Stomach (tissue), 8 donors: ENCODE measurements at regions not wholly inside any gene's neighbourhood (a gene's known extent, or its start where the extent isn't known, plus 50 kb on each side); places are given as distances from the start of the nearest gene placed in this dataset.

Experiments
- DNase-seq, 2 donors: peaks; one replicate each; pipeline versions ENCODE4 v3.0.0 to v3.0.0-alpha.2; 2013 to 2019
- H3K27ac ChIP-seq, 5 donors: fragments of 200-600 bp in 4 of 5; sonication (generic) in 4 of 5; one replicate each; pipeline ENCODE4 v1.5.1; 2013 to 2019; ENCODE audit warnings: mild to moderate bottlenecking in 1 of 5, moderate library complexity in 1 of 5
- H3K27me3 ChIP-seq, 3 donors: fragments of 200-600 bp; sonication (generic); one replicate each; pipeline ENCODE4 v1.5.1; 2017 to 2019; ENCODE audit warnings: mixed run types in 1 of 3
- H3K36me3 ChIP-seq, 4 donors: fragments of 200-600 bp; sonication (generic); 1 replicate in 3 of 4; 2 replicates in 1 of 4; pipeline ENCODE4 v1.5.1; 2016 to 2019
- H3K4me1 ChIP-seq, 4 donors: fragments of 200-600 bp; sonication (generic); one replicate each; pipeline ENCODE4 v1.5.1; 2016 to 2019
- H3K4me3 ChIP-seq, 4 donors: fragments of 200-600 bp; sonication (generic) in 3 of 4; one replicate each; pipeline ENCODE4 v1.5.1; 2016 to 2019; ENCODE audit warnings: mild to moderate bottlenecking in 1 of 4
- H3K9me3 ChIP-seq, 4 donors: fragments of 200-600 bp; sonication (generic); one replicate each; pipeline ENCODE4 v1.5.1; 2016 to 2019
- CTCF ChIP-seq, 7 experiments: fragments of 450-650 bp in 4 of 7; fragments of 200-600 bp in 3 of 7; sonication (generic) in 3 of 7; IDR thresholded peaks; one replicate each; pipeline ENCODE4 v1.5.1; 2016 to 2019; ENCODE audit warnings: antibody characterized with exemption in 7 of 7, control low read depth in 2 of 7, mild to moderate bottlenecking in 1 of 7
- EP300 ChIP-seq: sonication (generic); formaldehyde crosslinking; IDR thresholded peaks from one replicate; pipeline ENCODE4 v1.6.1; 2017; ENCODE audit warnings: antibody characterized with exemption
- POLR2A ChIP-seq, 4 donors: fragments of 450-650 bp; IDR thresholded peaks; one replicate each; pipeline ENCODE4 v1.6.1; 2016; ENCODE audit warnings: antibody characterized with exemption in 4 of 4, control low read depth in 2 of 4, mild to moderate bottlenecking in 1 of 4, moderate library complexity in 1 of 4
- POLR2AphosphoS5 ChIP-seq, 3 donors: sonication (generic); formaldehyde crosslinking; IDR thresholded peaks; one replicate each; pipeline ENCODE4 v1.6.1; 2016; ENCODE audit warnings: antibody characterized with exemption in 3 of 3
- WGBS, 5 donors: extraction: QIAGEN DNeasy Blood & Tissue Kit in 3 of 5; methylation state at CpG; one replicate each; pipeline versions ENCODE4 v1.1.5 to v1.1.7; 2013 to 2018; 5-methylcytosine and 5-hydroxymethylcytosine counted together
- intact Hi-C: fragments of 100-400 bp; cut with DNase I; formaldehyde crosslinking; loops from one replicate; pipeline ENCODE4 v1.15.1; 2023; ENCODE audit warnings: low total_unique reads
- donor health status: healthy with polysubstance abuse.
- donor health status: Bipolar disorder and iron deficiency.
- donor health status: healthy.

- intact Hi-C loops = no loop called here
- 78 to 88% (median 86%) methylated on average over 4 of the region's 4 CpGs for WGBS, 5 donors
- Histone ChIP-seq H3K36me3 (no peaks in the 10 kb centered on the region), H3K27ac (no peak overlapping the region), H3K9me3 (no peaks in the 10 kb centered on the region), H3K4me1 (peaks cover 3 to 6% (median 5%) of the 10 kb centered on the region in 4 donors), H3K4me3 (no peak overlapping the region), H3K27me3 (no peaks in the 10 kb centered on the region)
- no peak for DNase-seq
- no peak for TF ChIP-seq CTCF (IDR thresholded peaks at IDR 0.05)
- TF ChIP-seq POLR2A (IDR thresholded peaks at IDR 0.05) = no peak
- no peak for TF ChIP-seq POLR2AphosphoS5 (IDR thresholded peaks at IDR 0.05)
- no peak for TF ChIP-seq EP300
These were observed 133.1 kb upstream of the RFC3 start for GRCh38 chr13:33684874-33685273.

- no peak overlapping the region for H3K27ac ChIP-seq
- no peak overlapping the region for H3K4me3 ChIP-seq
- 75 to 86% (median 78%) methylated on average over 7 of the region's 7 CpGs for WGBS, 5 donors
- no peaks in the 10 kb centered on the region for H3K4me1 ChIP-seq
- intact Hi-C loops = no loop called here
- H3K27me3 ChIP-seq = no peaks in the 10 kb centered on the region
- no peaks in the 10 kb centered on the region for H3K36me3 ChIP-seq
- no peak for TF ChIP-seq POLR2A (IDR thresholded peaks at IDR 0.05)
- no peaks in the 10 kb centered on the region for H3K9me3 ChIP-seq
- no peak for DNase-seq
These were observed 131.0 kb upstream of the RFC3 start for GRCh38 chr13:33686772-33687480.

GRCh38 chr13:33690354-33690753, 127.6 kb upstream of the RFC3 start:
- 87 to 92% (median 89%) methylated on average over 10 of the region's 10 CpGs for WGBS, 5 donors
- Histone ChIP-seq H3K27ac (no peak overlapping the region), H3K4me3 (no peak overlapping the region), H3K4me1 (no peaks in the 10 kb centered on the region), H3K9me3 (no peaks in the 10 kb centered on the region), H3K36me3 (no peaks in the 10 kb centered on the region), H3K27me3 (no peaks in the 10 kb centered on the region)
- intact Hi-C loops = no loop called here
- no peak for DNase-seq
- no peak for TF ChIP-seq CTCF (IDR thresholded peaks at IDR 0.05)
- no peak for TF ChIP-seq EP300
- TF ChIP-seq POLR2AphosphoS5 (IDR thresholded peaks at IDR 0.05) = no peak
- TF ChIP-seq POLR2A (IDR thresholded peaks at IDR 0.05) = no peak

GRCh38 chr13:33691980-33692379, 126.0 kb upstream of the RFC3 start:
- no peak for DNase-seq
- Histone ChIP-seq H3K4me3 (no peak overlapping the region), H3K27me3 (no peaks in the 10 kb centered on the region), H3K36me3 (no peaks in the 10 kb centered on the region), H3K4me1 (no peaks in the 10 kb centered on the region), H3K9me3 (no peaks in the 10 kb centered on the region), H3K27ac (no peak overlapping the region)
- intact Hi-C loops = no loop called here
- WGBS, 5 donors = 92 to 95% (median 93%) methylated on average over 11 of the region's 11 CpGs
- TF ChIP-seq POLR2A (IDR thresholded peaks at IDR 0.05) (no peak), POLR2AphosphoS5 (IDR thresholded peaks at IDR 0.05) (no peak), CTCF (IDR thresholded peaks at IDR 0.05) (no peak)

- 73 to 83% (median 74%) methylated on average over 2 of the region's 2 CpGs for WGBS, 5 donors
- Histone ChIP-seq H3K36me3 (no peaks in the 10 kb centered on the region), H3K4me3 (no peak overlapping the region), H3K9me3 (no peaks in the 10 kb centered on the region), H3K4me1 (no peaks in the 10 kb centered on the region), H3K27ac (no peak overlapping the region), H3K27me3 (no peaks in the 10 kb centered on the region)
- no peak for TF ChIP-seq CTCF (IDR thresholded peaks at IDR 0.05)
- TF ChIP-seq POLR2AphosphoS5 (IDR thresholded peaks at IDR 0.05) = no peak
- no peak for TF ChIP-seq EP300
- TF ChIP-seq POLR2A (IDR thresholded peaks at IDR 0.05) = no peak
- no peak for DNase-seq
- intact Hi-C loops = no loop called here
These were observed 125.4 kb upstream of the RFC3 start for GRCh38 chr13:33692531-33692930.
